Lower lobe of right lung (tissue), 2 donors: ENCODE measurements at regions not wholly inside any gene's neighbourhood (a gene's known extent, or its start where the extent isn't known, plus 50 kb on each side); places are given as distances from the start of the nearest gene placed in this dataset.

ENCODE experiments used
- ATAC-seq, 2 donors: fragments of 200-7000 bp; cut with Tn5 transposase; one replicate each; pipeline ENCODE4 v1.9.1; 2020 to 2022; ENCODE audit warnings: mild to moderate bottlenecking in 2 of 2, moderate library complexity in 2 of 2
- DNase-seq: peaks from one replicate; pipeline ENCODE4 v3.0.0-alpha.2; 2020
- H3K27ac ChIP-seq: fragments of 200-600 bp; one replicate; pipeline ENCODE4 v1.8.0; 2022
- H3K27me3 ChIP-seq: fragments of 200-600 bp; one replicate; pipeline ENCODE4 v1.8.0; 2022; ENCODE audit warnings: low read depth
- H3K36me3 ChIP-seq: fragments of 200-600 bp; one replicate; pipeline ENCODE4 v1.8.0; 2022; ENCODE audit warnings: mild to moderate bottlenecking
- H3K4me1 ChIP-seq: fragments of 200-600 bp; one replicate; pipeline ENCODE4 v1.8.0; 2022
- H3K4me3 ChIP-seq: fragments of 200-600 bp; one replicate; pipeline ENCODE4 v1.8.0; 2022; ENCODE audit warnings: mild to moderate bottlenecking
- H3K9me3 ChIP-seq: fragments of 200-600 bp; one replicate; pipeline ENCODE4 v1.8.0; 2022
- CTCF ChIP-seq: fragments of 200-600 bp; IDR thresholded peaks from one replicate; pipeline ENCODE4 v1.8.0; 2022; ENCODE audit warnings: antibody characterized with exemption, mild to moderate bottlenecking
- intact Hi-C: fragments of 100-400 bp; cut with DNase I; formaldehyde crosslinking; loops from one replicate; pipeline ENCODE4 v1.11.0; 2022
- donor health status: DM: no; HTN: yes; CAD: no; lungs with severe emphysema.

GRCh38 chr12:126688556-126688955, 1578.4 kb upstream of the TMEM132C start:
- Histone ChIP-seq H3K27ac (no peak overlapping the region), H3K9me3 (no peaks in the 10 kb centered on the region), H3K36me3 (no peaks in the 10 kb centered on the region), H3K4me3 (no peak overlapping the region), H3K27me3 (no peaks in the 10 kb centered on the region), H3K4me1 (no peaks in the 10 kb centered on the region)
- no peak for TF ChIP-seq CTCF
- DNase-seq: no peak
- ATAC-seq: no peak
- intact Hi-C loops: no loop called here

- ATAC-seq: no peak
- no peak for TF ChIP-seq CTCF
- no peak for DNase-seq
- H3K9me3 ChIP-seq: no peaks in the 10 kb centered on the region
- H3K27ac ChIP-seq: no peak overlapping the region
- intact Hi-C loops: no loop called here
- H3K27me3 ChIP-seq: no peaks in the 10 kb centered on the region
- H3K4me3 ChIP-seq: no peak overlapping the region
- H3K36me3 ChIP-seq: no peaks in the 10 kb centered on the region
- no peaks in the 10 kb centered on the region for H3K4me1 ChIP-seq
Measured at GRCh38 chr12:126700096-126700495, 1566.9 kb upstream of the TMEM132C start.

- no peaks in the 10 kb centered on the region for H3K9me3 ChIP-seq
- no peak for TF ChIP-seq CTCF
- intact Hi-C loops: no loop called here
- no peaks in the 10 kb centered on the region for H3K36me3 ChIP-seq
- no peak for DNase-seq
- no peaks in the 10 kb centered on the region for H3K27me3 ChIP-seq
- no peak for ATAC-seq
- no peaks in the 10 kb centered on the region for H3K4me1 ChIP-seq
- no peak overlapping the region for H3K4me3 ChIP-seq
- H3K27ac ChIP-seq: no peak overlapping the region
Measured at GRCh38 chr12:126704609-126705008, 1562.4 kb upstream of the TMEM132C start.

GRCh38 chr12:126706300-126706699, 1560.7 kb upstream of the TMEM132C start:
- intact Hi-C loops: no loop called here
- ATAC-seq (no peak), DNase-seq (no peak)
- Histone ChIP-seq H3K27ac (no peak overlapping the region), H3K4me1 (no peaks in the 10 kb centered on the region), H3K36me3 (no peaks in the 10 kb centered on the region), H3K9me3 (no peaks in the 10 kb centered on the region), H3K27me3 (no peaks in the 10 kb centered on the region), H3K4me3 (no peak overlapping the region)
- no peak for TF ChIP-seq CTCF

GRCh38 chr12:126708492-126708896, 1558.5 kb upstream of the TMEM132C start:
- intact Hi-C loops: no loop called here

More at GRCh38 chr12:126708492-126708896, 1558.5 kb upstream of the TMEM132C start:
- Histone ChIP-seq H3K27ac (no peak overlapping the region), H3K4me1 (no peaks in the 10 kb centered on the region), H3K36me3 (no peaks in the 10 kb centered on the region), H3K4me3 (no peak overlapping the region), H3K27me3 (no peaks in the 10 kb centered on the region), H3K9me3 (no peaks in the 10 kb centered on the region)
- no peak for DNase-seq
- TF ChIP-seq CTCF: no peak
- no peak for ATAC-seq
